ENCODE measurements at regions not wholly inside any gene's neighbourhood (a gene's known extent, or its start where the extent isn't known, plus 50 kb on each side); places are given as distances from the start of the nearest gene placed in this dataset.
"Not testable (repeated sequence)": the region's sequence is repeated elsewhere in the genome, so short reads cannot be mapped to it uniquely, and the experiment has no call there.

GRCh38 chr15:30718038-30718643, 92.2 kb downstream of the ARHGAP11B start:
- CTCF ChIA-PET; H3K4me1 Mint-ChIP-seq; H3K36me3 ChIP-seq (ENCODE audit: insufficient read depth, low read length); H3K9me3 Mint-ChIP-seq; H3K36me3 Mint-ChIP-seq; H3K9me3 ChIP-seq (ENCODE audit: low read length); H3K4me1 ChIP-seq (ENCODE audit: insufficient read depth, low read length); H3K27me3 ChIP-seq (ENCODE audit: insufficient read depth, low read length, poor library complexity, severe bottlenecking); H3K4me3 Mint-ChIP-seq; H3K27me3 Mint-ChIP-seq; DNase-seq; H3K27ac ChIP-seq (ENCODE audit: low read depth, low read length); H3K4me3 ChIP-seq (ENCODE audit: low read length): not testable (repeated sequence)
- H3K27ac Mint-ChIP-seq, result peak overlapping the region in 2 of 8 donors; percentile 24 to 58
- POLR2A ChIA-PET, result interaction anchor here (0.7 kb wide), 1 partner anchor 827 kb away, joined by 3 read pairs; no protein-coding TSS in a partner anchor

GRCh38 chr15:30719363-30719762, 93.4 kb downstream of the ARHGAP11B start:
- H3K9me3 ChIP-seq (ENCODE audit: low read length); H3K4me3 ChIP-seq (ENCODE audit: low read length); H3K27ac ChIP-seq (ENCODE audit: low read depth, low read length); H3K4me1 Mint-ChIP-seq; DNase-seq; CTCF ChIA-PET; H3K27me3 Mint-ChIP-seq; H3K9me3 Mint-ChIP-seq; H3K4me1 ChIP-seq (ENCODE audit: insufficient read depth, low read length); H3K36me3 ChIP-seq (ENCODE audit: insufficient read depth, low read length); H3K4me3 Mint-ChIP-seq; H3K27me3 ChIP-seq (ENCODE audit: insufficient read depth, low read length, poor library complexity, severe bottlenecking); H3K36me3 Mint-ChIP-seq: not testable (repeated sequence)
- H3K27ac Mint-ChIP-seq, result peak overlapping the region in 3 of 8 donors; percentile 29 to 95 (median 43)
- POLR2A ChIA-PET, result interaction anchor here (0.7 kb wide), 1 partner anchor 1361 kb away, joined by 3 read pairs; no protein-coding TSS in a partner anchor

DNA sequence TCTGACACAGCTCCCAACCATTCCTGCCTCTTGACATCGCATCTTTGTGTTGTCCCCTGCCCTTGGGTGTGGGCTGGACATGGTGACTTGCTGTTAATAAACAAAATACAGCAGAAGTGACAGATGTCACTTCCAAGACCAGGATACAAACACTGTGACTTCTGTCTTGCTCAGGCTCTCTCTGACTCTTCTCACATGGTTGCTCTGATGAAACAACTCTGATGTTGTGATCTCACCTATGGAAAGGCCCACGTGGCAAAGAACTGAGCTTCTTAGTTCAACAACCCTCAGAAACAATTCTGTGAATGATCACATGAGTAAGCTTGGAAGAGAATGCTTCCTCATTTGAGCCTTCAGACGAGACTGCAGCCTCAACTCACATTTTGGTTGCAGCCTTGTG, 94.9 kb downstream of the ARHGAP11B start:
- H3K4me3 ChIP-seq (ENCODE audit: low read length); DNase-seq; H3K27ac Mint-ChIP-seq; H3K27me3 ChIP-seq (ENCODE audit: insufficient read depth, low read length, poor library complexity, severe bottlenecking); H3K27me3 Mint-ChIP-seq; H3K4me1 Mint-ChIP-seq; H3K9me3 ChIP-seq (ENCODE audit: low read length); H3K4me3 Mint-ChIP-seq; CTCF ChIA-PET; POLR2A ChIA-PET; H3K27ac ChIP-seq (ENCODE audit: low read depth, low read length); H3K36me3 ChIP-seq (ENCODE audit: insufficient read depth, low read length); H3K4me1 ChIP-seq (ENCODE audit: insufficient read depth, low read length); H3K9me3 Mint-ChIP-seq; H3K36me3 Mint-ChIP-seq: not testable (repeated sequence)

DNA sequence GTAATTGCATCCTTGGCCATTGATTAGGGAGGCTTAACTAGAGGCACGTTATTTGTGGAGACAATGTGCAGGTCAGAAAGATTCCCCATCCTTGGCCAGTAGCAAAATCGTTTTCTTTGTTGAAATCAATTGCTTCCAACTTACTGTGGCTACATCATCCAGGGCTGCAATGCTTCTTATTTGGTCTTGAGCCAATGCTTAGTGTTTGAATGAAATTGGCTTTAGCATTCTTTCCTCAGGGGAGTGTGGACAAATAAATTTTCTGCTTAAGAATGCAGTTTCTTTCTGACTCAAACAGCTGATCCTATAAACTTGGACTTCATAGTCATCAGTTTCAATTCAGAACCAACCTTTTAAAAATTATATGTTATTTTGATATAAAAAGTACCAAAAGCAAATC, 95.6 kb downstream of the ARHGAP11B start:
- H3K4me3 Mint-ChIP-seq; H3K27ac ChIP-seq (ENCODE audit: low read depth, low read length); H3K9me3 Mint-ChIP-seq; H3K4me3 ChIP-seq (ENCODE audit: low read length); H3K27me3 ChIP-seq (ENCODE audit: insufficient read depth, low read length, poor library complexity, severe bottlenecking); H3K27ac Mint-ChIP-seq; H3K36me3 Mint-ChIP-seq; H3K4me1 Mint-ChIP-seq; H3K4me1 ChIP-seq (ENCODE audit: insufficient read depth, low read length); POLR2A ChIA-PET; H3K27me3 Mint-ChIP-seq; H3K36me3 ChIP-seq (ENCODE audit: insufficient read depth, low read length); CTCF ChIA-PET; DNase-seq; H3K9me3 ChIP-seq (ENCODE audit: low read length): not testable (repeated sequence)

DNA sequence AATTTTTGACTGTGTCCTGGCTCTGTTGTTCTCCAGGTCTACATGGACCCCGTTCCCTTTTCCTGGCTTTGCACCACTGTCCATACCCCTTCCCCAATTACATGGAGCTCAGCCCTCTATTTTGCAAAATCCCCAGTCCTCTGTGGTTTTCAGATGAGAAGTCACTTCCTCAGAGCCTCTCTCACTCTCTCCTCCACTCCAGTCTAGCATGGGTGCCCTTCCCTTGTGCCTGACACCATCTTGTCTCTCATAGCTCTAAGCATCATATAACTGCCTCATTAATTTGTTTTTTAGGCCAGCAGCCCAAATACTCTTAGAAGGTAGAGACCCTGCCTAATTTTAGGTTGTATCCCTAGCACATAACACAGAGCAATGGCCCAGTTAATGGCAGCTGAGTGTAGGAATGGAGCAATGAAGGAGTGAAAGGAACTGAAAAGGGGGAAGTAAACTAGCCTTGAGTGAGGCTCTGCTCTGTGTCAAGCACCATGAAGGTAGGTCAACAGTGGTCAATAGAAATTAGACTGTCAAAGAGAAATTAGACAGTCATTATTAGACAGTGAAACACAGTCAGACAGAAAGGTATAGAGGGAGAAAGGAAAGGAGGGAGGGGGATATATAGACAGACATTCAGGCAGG, 97.7 kb downstream of the ARHGAP11B start:
- H3K4me1 ChIP-seq (ENCODE audit: insufficient read depth, low read length); H3K27ac ChIP-seq (ENCODE audit: low read depth, low read length); H3K4me3 Mint-ChIP-seq; POLR2A ChIA-PET; H3K27me3 Mint-ChIP-seq; H3K4me3 ChIP-seq (ENCODE audit: low read length); H3K36me3 ChIP-seq (ENCODE audit: insufficient read depth, low read length); H3K9me3 ChIP-seq (ENCODE audit: low read length); CTCF ChIA-PET; H3K4me1 Mint-ChIP-seq; H3K27ac Mint-ChIP-seq; DNase-seq; H3K9me3 Mint-ChIP-seq; H3K36me3 Mint-ChIP-seq; H3K27me3 ChIP-seq (ENCODE audit: insufficient read depth, low read length, poor library complexity, severe bottlenecking): not testable (repeated sequence)

GRCh38 chr15:30729880-30730590, 104.1 kb downstream of the ARHGAP11B start:
- H3K4me1 Mint-ChIP-seq; CTCF ChIA-PET; H3K27ac Mint-ChIP-seq; H3K27ac ChIP-seq (ENCODE audit: low read depth, low read length); H3K9me3 ChIP-seq (ENCODE audit: low read length); H3K4me3 ChIP-seq (ENCODE audit: low read length); H3K27me3 Mint-ChIP-seq; H3K4me3 Mint-ChIP-seq; H3K4me1 ChIP-seq (ENCODE audit: insufficient read depth, low read length); H3K27me3 ChIP-seq (ENCODE audit: insufficient read depth, low read length, poor library complexity, severe bottlenecking); H3K9me3 Mint-ChIP-seq; DNase-seq; POLR2A ChIA-PET; H3K36me3 ChIP-seq (ENCODE audit: insufficient read depth, low read length): not testable (repeated sequence)
- peaks cover 12 to 17% (median 14%) of the 10 kb centered on the region in 3 donors for H3K36me3 Mint-ChIP-seq

DNA sequence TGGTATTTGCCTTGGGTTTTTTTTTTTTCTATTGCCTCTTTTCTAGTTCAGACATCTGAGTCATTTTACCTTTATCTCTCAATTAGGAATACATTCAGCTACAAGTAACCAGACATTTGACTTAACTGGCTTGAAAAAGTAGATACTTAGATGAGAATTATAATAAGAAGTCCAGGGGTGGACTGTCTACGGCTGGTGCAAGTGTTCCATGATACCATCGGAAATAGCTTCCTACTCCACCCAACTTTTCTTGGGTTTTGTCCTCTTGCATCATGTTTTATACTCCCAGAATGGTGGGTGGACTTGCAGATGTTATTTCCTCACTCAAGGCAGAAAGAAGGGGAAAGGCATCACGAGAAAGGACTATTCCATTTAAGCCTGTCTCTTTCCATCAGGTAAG, 104.7 kb downstream of the ARHGAP11B start:
- H3K9me3 Mint-ChIP-seq; H3K4me1 ChIP-seq (ENCODE audit: insufficient read depth, low read length); DNase-seq; H3K4me3 ChIP-seq (ENCODE audit: low read length); H3K27me3 ChIP-seq (ENCODE audit: insufficient read depth, low read length, poor library complexity, severe bottlenecking); POLR2A ChIA-PET; H3K36me3 ChIP-seq (ENCODE audit: insufficient read depth, low read length); CTCF ChIA-PET; H3K27ac Mint-ChIP-seq; H3K9me3 ChIP-seq (ENCODE audit: low read length); H3K27me3 Mint-ChIP-seq; H3K27ac ChIP-seq (ENCODE audit: low read depth, low read length); H3K4me3 Mint-ChIP-seq; H3K4me1 Mint-ChIP-seq: not testable (repeated sequence)
- peaks cover 14 to 17% (median 16%) of the 10 kb centered on the region in 3 donors for H3K36me3 Mint-ChIP-seq

GRCh38 chr15:30732100-30732499, 106.2 kb downstream of the ARHGAP11B start:
- H3K27ac ChIP-seq (ENCODE audit: low read depth, low read length); H3K4me1 ChIP-seq (ENCODE audit: insufficient read depth, low read length); H3K4me3 Mint-ChIP-seq; H3K4me1 Mint-ChIP-seq; H3K27me3 ChIP-seq (ENCODE audit: insufficient read depth, low read length, poor library complexity, severe bottlenecking); H3K36me3 ChIP-seq (ENCODE audit: insufficient read depth, low read length); H3K4me3 ChIP-seq (ENCODE audit: low read length); H3K9me3 ChIP-seq (ENCODE audit: low read length); H3K27me3 Mint-ChIP-seq; POLR2A ChIA-PET; DNase-seq; H3K27ac Mint-ChIP-seq; CTCF ChIA-PET; H3K9me3 Mint-ChIP-seq: not testable (repeated sequence)
- peaks cover 9 to 17% (median 13%) of the 10 kb centered on the region in 3 donors for H3K36me3 Mint-ChIP-seq

Measured in CD8-positive, alpha-beta memory T cell (primary cell).